K562 (cell line): ENCODE measurements at regions not wholly inside any gene's neighbourhood (a gene's known extent, or its start where the extent isn't known, plus 50 kb on each side); places are given as distances from the start of the nearest gene placed in this dataset.

ENCODE experiments used
- ATAC-seq: fragments of 200-7000 bp; cut with Tn5 transposase; 3 replicates; pipeline ENCODE4 v1.9.1; 2020; ENCODE audit warnings: moderate library complexity
- BruUV-seq: library from RNA; stranded (reverse); fragments of 400-500 nt; replicated peaks from 2 replicates; lab custom pipeline; 2021; lab: Mats Ljungman, UMichigan
- CTCF ChIA-PET: fragments of 300-600 bp; formaldehyde crosslinking; extraction: SDS; loops from one replicate; lab custom pipeline; 2021; ENCODE audit warnings: low intra/inter-chr PET ratio; lab: Yijun Ruan, JAX
- POLR2A ChIA-PET: fragments of 300-600, 350-650 bp; sonication (Branson Sonifier 250); formaldehyde crosslinking; extraction: SDS; loops from one replicate; lab custom pipeline; 2021; ENCODE audit warnings: antibody characterized with exemption, inconsistent platforms; lab: Yijun Ruan, JAX
- DNase-seq, 4 experiments: peaks; one replicate each; pipeline versions ENCODE4 v3.0.0 to v3.0.0-alpha.2; 2011 to 2018; ENCODE audit warnings: low spot score in 3 of 4, mixed read lengths in 3 of 4; ENCODE audit errors: extremely low read depth in 1 of 4
- FAIRE-seq: peaks from 2 replicates; lab custom pipeline; 2011; peaks lifted over from hg19 to GRCh38; lab: Jason Lieb, UNC
- H2AFZ ChIP-seq: 2 replicates; pipeline ENCODE4 v1.6.0; 2011; ENCODE audit warnings: low read depth, low read length, control low read depth, inconsistent platforms
- H3K27ac ChIP-seq: fragments of 200-600 bp; 3 replicates; pipeline ENCODE4 v1.8.0; 2011; ENCODE audit warnings: low read depth, mild to moderate bottlenecking, control low read depth, inconsistent platforms, low read length, moderate library complexity, mixed read lengths; ENCODE audit errors: extremely low read depth
- H3K27me3 ChIP-seq, 2 experiments: fragments of 300-600 bp in 1 of 2; 2 replicates in 1 of 2; 3 replicates in 1 of 2; pipeline versions ENCODE4 v1.6.0 to v1.8.0; 2011; ENCODE audit warnings: inconsistent platforms in 2 of 2, low read length in 2 of 2, mild to moderate bottlenecking in 1 of 2, mixed read lengths in 1 of 2, moderate library complexity in 1 of 2; ENCODE audit not compliant: control insufficient read depth in 2 of 2, insufficient read depth in 2 of 2
- H3K36me3 ChIP-seq: fragments of 300-600 bp; 3 replicates; pipeline ENCODE4 v1.8.0; 2011; ENCODE audit warnings: mild to moderate bottlenecking, low read length, inconsistent platforms; ENCODE audit not compliant: control insufficient read depth, insufficient read depth
- H3K4me1 ChIP-seq, 2 experiments: fragments of 200-600 bp in 1 of 2; replicated peaks in 1 of 2; 2 replicates in 1 of 2; 3 replicates in 1 of 2; pipeline versions ENCODE4 v1.5.1 to v1.8.0; 2011; ENCODE audit warnings: inconsistent platforms in 2 of 2, low read length in 2 of 2, mild to moderate bottlenecking in 1 of 2, mixed read lengths in 1 of 2, moderate library complexity in 1 of 2; ENCODE audit not compliant: control insufficient read depth in 2 of 2, insufficient read depth in 2 of 2
- H3K4me2 ChIP-seq: 2 replicates; pipeline ENCODE4 v1.6.1; 2011; ENCODE audit warnings: low read length, control low read depth, inconsistent platforms, mixed read lengths; ENCODE audit not compliant: insufficient read depth
- H3K4me3 ChIP-seq: fragments of 200-600 bp; sonication (generic), shearing (Covaris generic); 2 replicates; pipeline ENCODE4 v1.5.1; 2016; ENCODE audit warnings: control low read depth, inconsistent platforms
- H3K79me2 ChIP-seq: fragments of 200-600 bp; 3 replicates; pipeline ENCODE4 v1.8.0; 2011; ENCODE audit warnings: low read length, inconsistent platforms; ENCODE audit not compliant: control insufficient read depth, insufficient read depth
- H3K9ac ChIP-seq, 2 experiments: 2 replicates each; pipeline versions ENCODE4 v1.6.0 to v1.6.1; 2011; ENCODE audit warnings: low read depth in 2 of 2, low read length in 2 of 2, control low read depth in 1 of 2, inconsistent platforms in 1 of 2, mild to moderate bottlenecking in 1 of 2, mixed read lengths in 1 of 2; ENCODE audit not compliant: insufficient read depth in 1 of 2
- H3K9me1 ChIP-seq: one replicate; pipeline ENCODE4 v1.6.0; 2011; ENCODE audit warnings: inconsistent platforms, mild to moderate bottlenecking, low read length, moderate library complexity; ENCODE audit not compliant: control insufficient read depth, insufficient read depth
- H3K9me3 ChIP-seq: replicated peaks from 2 replicates; pipeline ENCODE4 v1.5.1; 2011; ENCODE audit warnings: low read depth, low read length, inconsistent platforms; ENCODE audit not compliant: control insufficient read depth, insufficient read depth
- H4K20me1 ChIP-seq: replicated peaks from 2 replicates; pipeline ENCODE4 v1.6.1; 2011; ENCODE audit warnings: low read length, inconsistent platforms, mixed read lengths; ENCODE audit not compliant: control insufficient read depth, insufficient read depth
- ARID2 ChIP-seq: fragments of 450-650 bp; IDR thresholded peaks from 2 replicates; pipeline ENCODE4 v1.6.1; 2017; ENCODE audit warnings: antibody characterized with exemption, mild to moderate bottlenecking
- CAMTA2 ChIP-seq: fragments of 250-450 bp; sonication (Bioruptor Pico); conservative IDR thresholded peaks from 2 replicates; pipeline ENCODE4 v1.5.1; 2022
- FOXJ3 ChIP-seq: sonication (generic); formaldehyde crosslinking; IDR thresholded peaks from 2 replicates; pipeline ENCODE4 v1.4.0; 2020; ENCODE audit warnings: mild to moderate bottlenecking, missing genetic modification reagents
- MAFF ChIP-seq: IDR thresholded peaks from 2 replicates; pipeline ENCODE4 v1.6.1; 2012; ENCODE audit warnings: low read length, improper control_type of control experiment
- MAZ ChIP-seq, 2 experiments: fragments of 450-650 bp in 1 of 2; sonication (generic) in 1 of 2; formaldehyde crosslinking; IDR thresholded peaks in 1 of 2; conservative IDR thresholded peaks in 1 of 2; 2 replicates each; pipeline versions ENCODE4 v1.4.0 to v1.5.0; 2020; ENCODE audit warnings: mild to moderate bottlenecking in 1 of 2, missing genetic modification reagents in 1 of 2
- RBBP5 ChIP-seq: fragments of 200-600 bp; sonication (generic); IDR thresholded peaks from 2 replicates; pipeline ENCODE4 v1.6.1; 2012; ENCODE audit warnings: borderline replicate concordance, mild to moderate bottlenecking, low read length, control low read depth, inconsistent platforms; ENCODE audit not compliant: insufficient read depth, poor library complexity, severe bottlenecking
- RBFOX2 ChIP-seq: fragments of 200-400 bp; formaldehyde crosslinking; IDR thresholded peaks from 2 replicates; pipeline ENCODE4 v1.6.1; 2017; ENCODE audit warnings: low read depth, mild to moderate bottlenecking, low read length, moderate library complexity
- SRSF7 ChIP-seq: fragments of 200-400 bp; formaldehyde crosslinking; optimal IDR thresholded peaks from 2 replicates; pipeline ENCODE3; 2017; ENCODE audit warnings: mild to moderate bottlenecking, low read depth, low read length
- YBX1 ChIP-seq: fragments of 450-650 bp; IDR thresholded peaks from 2 replicates; pipeline ENCODE4 v1.7.1; 2016; ENCODE audit warnings: mild to moderate bottlenecking
- ZKSCAN1 ChIP-seq: fragments of 150-350 bp; IDR thresholded peaks from 2 replicates; pipeline ENCODE4 v1.6.1; 2016; ENCODE audit warnings: low read depth, low read length
- WGBS: fragments of 100-300 bp; shearing (Covaris generic); methylation state at CpG from one replicate; pipeline ENCODE4 v1.1.6; 2016; ENCODE audit warnings: low coverage, mixed read lengths; ENCODE audit not compliant: insufficient coverage; ENCODE audit errors: missing lambda C conversion rate; 5-methylcytosine and 5-hydroxymethylcytosine counted together
- in situ Hi-C: fragments of 300-500 bp; cut with MboI; formaldehyde crosslinking; loops from 4 replicates; pipeline ENCODE4 v1.15.0; 2018; ENCODE audit warnings: inconsistent platforms, mixed read lengths
- intact Hi-C: fragments of 100-400 bp; cut with micrococcal nuclease; formaldehyde crosslinking; loops from 2 replicates; pipeline ENCODE4 v1.14.2; 2022
- TF ChIP-seq, protein P1 (sequence below), 2 experiments: fragments of 250-450 bp in 1 of 2; fragments of 450-650 bp in 1 of 2; sonication (Bioruptor Pico) in 1 of 2; IDR thresholded peaks; 2 replicates each; pipeline versions ENCODE4 v1.6.1 to v1.8.0; 2016 to 2021; ENCODE audit warnings: mild to moderate bottlenecking in 2 of 2, moderate library complexity in 2 of 2, missing compliant biosample characterization in 1 of 2, missing genetic modification characterization in 1 of 2
- TF ChIP-seq, protein P2 (sequence below): sonication (generic); formaldehyde crosslinking; IDR thresholded peaks from 2 replicates; pipeline ENCODE4 v1.8.0; 2022; ENCODE audit warnings: mild to moderate bottlenecking, missing genetic modification reagents, borderline replicate concordance

DNA sequence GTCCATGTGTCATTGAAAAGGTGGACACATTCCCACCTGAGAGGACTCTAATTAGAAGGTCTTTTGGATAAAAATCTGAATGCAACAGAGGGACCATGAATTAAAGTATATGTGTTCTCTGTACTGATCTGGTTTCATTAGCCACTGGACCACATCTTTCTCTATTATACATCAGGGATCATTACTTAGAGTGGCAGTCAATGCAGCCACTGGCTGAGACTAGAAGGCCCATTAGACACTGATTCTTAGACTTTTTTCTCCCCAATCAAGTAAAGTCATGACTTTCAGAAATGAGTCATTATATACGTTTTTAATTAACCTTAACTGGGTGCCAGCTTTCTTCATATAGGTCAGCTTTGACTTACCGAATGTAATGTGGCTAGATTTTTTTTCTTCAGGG, 550.8 kb upstream of the CFAP20DC start:
- Histone ChIP-seq H3K9me3 (no peaks in the 10 kb centered on the region), H3K27me3 (no peaks in the 10 kb centered on the region; a peak in 1 of 5 replicates), H3K9me1 (no peaks in the 10 kb centered on the region), H3K4me3 (no peak overlapping the region), H3K36me3 (no peaks in the 10 kb centered on the region), H3K4me1 (no peaks in the 10 kb centered on the region), H4K20me1 (no peaks in the 10 kb centered on the region), H3K79me2 (no peaks in the 10 kb centered on the region), H2AFZ (no peak overlapping the region), H3K27ac (no peak overlapping the region), H3K9ac (no peak overlapping the region), H3K4me2 (no peak overlapping the region)
- CTCF ChIA-PET, result no interaction called here
- BruUV-seq, result no TSS peak
- no peak for DNase-seq
- intact Hi-C loops (no loop called here), in situ Hi-C loops (no loop called here)
- FAIRE-seq, result no peak
- no peak for ATAC-seq
- POLR2A ChIA-PET, result no interaction called here
- TF ChIP-seq YBX1 (no peak), RBBP5 (no peak), MAZ (CRISPR knock-in tag; conservative IDR thresholded peaks at IDR 0.05 in 1 of 2, IDR thresholded peaks at IDR 0.05 in 1 of 2) (no peak), SRSF7 (no peak)
- WGBS, result 0% methylated on average over 2 of the region's 2 CpGs

DNA sequence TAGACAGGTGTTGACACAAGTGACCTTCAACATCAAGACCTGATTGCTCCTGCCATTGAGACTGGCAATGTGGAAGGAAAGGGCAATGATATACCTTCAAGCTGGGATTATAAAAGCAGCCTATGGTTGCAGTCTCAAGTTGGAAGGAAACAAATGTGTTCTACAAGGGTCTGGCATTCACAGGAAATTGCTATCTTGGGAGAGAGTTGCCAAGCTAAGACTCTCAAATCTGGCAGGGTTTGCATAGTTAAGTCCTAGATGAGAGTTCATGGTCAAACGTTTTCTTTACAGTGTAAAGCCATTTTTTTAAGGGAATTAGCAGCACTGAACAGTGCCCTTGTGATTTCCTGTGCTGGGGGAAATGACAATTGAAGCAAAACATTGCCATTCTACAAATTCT, 546.9 kb upstream of the CFAP20DC start:
- no TSS peak for BruUV-seq
- Histone ChIP-seq H3K4me3 (no peak overlapping the region), H3K36me3 (no peaks in the 10 kb centered on the region), H3K79me2 (no peaks in the 10 kb centered on the region), H3K27me3 (no peaks in the 10 kb centered on the region), H3K27ac (no peak overlapping the region), H3K9me3 (no peaks in the 10 kb centered on the region), H3K4me2 (no peak overlapping the region), H3K9me1 (no peaks in the 10 kb centered on the region), H3K9ac (no peak overlapping the region), H2AFZ (no peak overlapping the region), H4K20me1 (no peaks in the 10 kb centered on the region), H3K4me1 (no peaks in the 10 kb centered on the region)
- in situ Hi-C loops, result loop anchor here (25.0 kb wide), 1 partner anchor 266 kb away; no protein-coding TSS in a partner anchor
- no peak for FAIRE-seq
- intact Hi-C loops, result no loop called here
- 0% methylated on average over 1 of the region's 1 CpG for WGBS
- CTCF ChIA-PET, result no interaction called here
- ATAC-seq, result no peak
- no peak for DNase-seq
- POLR2A ChIA-PET, result no interaction called here
- TF ChIP-seq FOXJ3 (CRISPR knock-in tag) (no peak), CAMTA2 (CRISPR knock-in tag) (no peak), ARID2 (no peak), RBFOX2 (no peak), MAFF (no peak), ZKSCAN1 (no peak)
- TF ChIP-seq, protein P1, sequence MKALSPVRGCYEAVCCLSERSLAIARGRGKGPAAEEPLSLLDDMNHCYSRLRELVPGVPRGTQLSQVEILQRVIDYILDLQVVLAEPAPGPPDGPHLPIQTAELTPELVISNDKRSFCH (CRISPR knock-in tag; IDR thresholded peaks at IDR 0.05), result no peak
- TF ChIP-seq, protein P1 (tag; IDR thresholded peaks at IDR 0.05), result no peak
- TF ChIP-seq, protein P2, sequence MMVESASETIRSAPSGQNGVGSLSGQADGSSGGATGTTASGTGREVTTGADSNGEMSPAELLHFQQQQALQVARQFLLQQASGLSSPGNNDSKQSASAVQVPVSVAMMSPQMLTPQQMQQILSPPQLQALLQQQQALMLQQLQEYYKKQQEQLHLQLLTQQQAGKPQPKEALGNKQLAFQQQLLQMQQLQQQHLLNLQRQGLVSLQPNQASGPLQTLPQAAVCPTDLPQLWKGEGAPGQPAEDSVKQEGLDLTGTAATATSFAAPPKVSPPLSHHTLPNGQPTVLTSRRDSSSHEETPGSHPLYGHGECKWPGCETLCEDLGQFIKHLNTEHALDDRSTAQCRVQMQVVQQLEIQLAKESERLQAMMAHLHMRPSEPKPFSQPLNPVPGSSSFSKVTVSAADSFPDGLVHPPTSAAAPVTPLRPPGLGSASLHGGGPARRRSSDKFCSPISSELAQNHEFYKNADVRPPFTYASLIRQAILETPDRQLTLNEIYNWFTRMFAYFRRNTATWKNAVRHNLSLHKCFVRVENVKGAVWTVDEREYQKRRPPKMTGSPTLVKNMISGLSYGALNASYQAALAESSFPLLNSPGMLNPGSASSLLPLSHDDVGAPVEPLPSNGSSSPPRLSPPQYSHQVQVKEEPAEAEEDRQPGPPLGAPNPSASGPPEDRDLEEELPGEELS, result no peak
